Hematopoietic multipotent progenitor cell treated with erythropoietin and hydrocortisone succinate and interleukin-3 and kit ligand, for 4 days (in vitro differentiated cells): ENCODE measurements at regions not wholly inside any gene's neighbourhood (a gene's known extent, or its start where the extent isn't known, plus 50 kb on each side); places are given as distances from the start of the nearest gene placed in this dataset.

ENCODE experiments used
- DNase-seq: peaks from one replicate; pipeline ENCODE4 v3.0.0-alpha.2; 2015

DNA sequence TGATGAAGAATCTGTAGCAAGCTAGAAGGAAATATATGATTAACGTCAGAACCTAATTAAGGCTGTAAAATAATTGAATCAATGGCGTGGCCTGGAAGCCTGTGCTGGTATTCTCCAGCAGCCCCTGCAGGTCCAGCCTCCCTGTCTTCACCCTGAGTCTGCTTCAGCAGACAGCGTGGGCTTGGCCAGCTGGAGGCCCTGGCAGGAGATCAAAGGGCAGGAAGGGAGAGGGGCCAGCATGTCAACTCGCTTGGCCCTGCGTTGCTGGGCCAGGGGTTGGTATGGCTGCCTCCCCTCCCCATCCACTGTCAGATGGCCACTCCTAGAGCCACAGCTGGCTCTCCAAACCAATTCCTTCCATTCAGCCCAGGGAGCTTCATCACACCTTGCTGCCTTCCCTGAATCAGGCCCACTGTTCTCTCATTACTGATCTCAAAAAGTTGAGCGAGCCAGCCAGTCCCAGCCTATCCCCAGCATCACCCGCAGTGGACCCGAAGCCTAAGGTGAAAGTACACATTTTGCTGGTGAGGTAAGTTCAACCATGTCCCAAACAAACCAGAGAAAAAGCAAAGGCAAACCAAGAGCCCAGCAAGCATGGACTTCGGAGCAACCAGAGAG is 228.4 kb upstream of the AGAP1 start:
- DNase-seq: no peak

DNA sequence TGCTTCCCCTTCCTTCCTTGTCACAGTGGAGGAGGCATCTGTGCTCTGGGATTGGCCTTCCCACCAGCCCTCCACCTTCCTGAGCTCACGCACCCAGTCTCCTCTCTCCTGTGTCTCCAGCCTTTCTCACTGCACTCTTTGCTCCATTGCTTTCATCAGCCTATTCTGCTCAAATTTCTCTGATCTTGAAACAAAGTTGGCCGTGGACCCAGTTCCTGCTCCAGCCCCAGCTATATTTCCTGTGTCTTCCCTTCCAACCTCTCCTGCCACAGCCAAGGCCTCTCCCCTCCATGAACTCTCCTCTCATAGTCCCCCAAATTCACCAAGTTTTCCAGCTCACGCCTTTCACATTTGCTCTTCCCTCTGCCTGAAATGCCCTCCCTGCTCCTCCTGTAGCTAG is 226.6 kb upstream of the AGAP1 start:
- no peak for DNase-seq

DNA sequence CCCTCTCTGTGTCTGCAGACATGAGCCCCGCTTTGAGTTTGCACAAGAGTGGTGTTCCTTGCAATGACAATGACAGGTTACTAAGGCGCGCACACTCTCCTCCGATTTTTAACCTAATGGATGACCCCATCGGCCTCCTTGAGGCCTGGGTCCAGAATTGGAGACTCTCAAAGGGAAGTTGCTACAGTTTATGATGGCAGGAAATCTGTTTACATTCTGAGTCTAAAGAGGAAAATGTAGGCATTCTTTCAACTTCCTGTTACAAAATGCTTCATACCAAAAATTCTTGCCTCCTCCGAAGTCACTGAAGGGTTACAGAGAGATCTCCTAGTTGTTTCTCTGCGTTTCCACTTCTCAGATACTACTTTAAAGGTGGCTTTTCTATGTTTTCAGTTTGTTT is 225.3 kb upstream of the AGAP1 start:
- no peak for DNase-seq

DNA sequence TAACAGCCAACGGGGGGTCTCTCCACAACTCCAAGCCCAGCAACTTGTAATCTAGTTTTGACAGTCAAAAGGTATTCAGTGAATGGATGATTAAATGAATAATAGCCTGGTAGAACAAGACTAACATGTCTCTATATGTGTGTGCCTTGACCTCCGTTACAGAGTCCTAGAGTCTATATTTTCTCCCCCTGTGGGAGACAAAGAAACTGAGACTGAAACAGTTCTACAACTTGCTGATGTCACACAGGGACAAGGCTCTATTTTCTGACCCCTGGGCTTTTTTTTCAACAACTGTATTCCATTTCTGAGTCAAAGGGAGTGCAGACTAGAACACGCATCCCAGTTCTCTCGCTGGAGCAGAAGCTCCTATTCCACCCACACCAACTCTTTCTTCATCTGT is 223.6 kb upstream of the AGAP1 start:
- DNase-seq: no peak

DNA sequence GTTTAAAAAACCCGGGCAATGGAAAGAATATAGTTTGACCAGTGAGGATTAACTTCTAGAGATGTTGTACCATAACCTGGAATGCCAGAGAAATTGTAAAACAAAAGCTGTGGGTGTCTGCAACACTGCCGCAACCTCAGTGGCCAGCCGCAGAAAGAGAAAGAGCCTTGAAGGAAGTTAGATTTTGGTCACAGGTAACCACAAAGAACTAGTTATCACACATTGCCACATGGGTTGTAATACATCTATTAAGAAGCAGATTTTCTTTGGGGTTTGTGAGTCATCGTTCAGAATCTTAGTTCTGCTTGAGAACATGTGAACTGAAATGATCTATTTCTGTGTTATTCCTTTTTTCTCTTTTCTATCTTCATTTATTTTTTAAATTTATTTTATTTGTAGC is 222.9 kb upstream of the AGAP1 start:
- peak; percentile 91 for DNase-seq

DNA sequence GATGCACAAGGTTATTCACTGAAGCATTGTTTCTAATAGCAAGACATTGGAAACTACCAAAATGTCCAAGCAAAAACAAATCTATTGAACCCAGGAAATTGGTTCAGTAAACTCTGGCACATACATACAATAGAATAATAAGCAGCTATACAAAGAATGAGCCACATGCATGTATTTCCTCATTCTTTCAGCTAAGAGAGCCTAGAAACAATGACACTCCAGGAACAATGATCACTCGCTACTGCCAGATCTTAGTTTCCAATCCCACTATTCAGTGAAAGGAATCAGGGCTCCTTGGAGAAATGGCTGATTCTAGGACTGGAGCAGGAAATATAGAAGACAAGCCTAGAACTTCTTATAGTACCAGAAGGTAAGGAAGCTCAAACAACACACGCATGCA is 221.9 kb upstream of the AGAP1 start:
- no peak for DNase-seq

DNA sequence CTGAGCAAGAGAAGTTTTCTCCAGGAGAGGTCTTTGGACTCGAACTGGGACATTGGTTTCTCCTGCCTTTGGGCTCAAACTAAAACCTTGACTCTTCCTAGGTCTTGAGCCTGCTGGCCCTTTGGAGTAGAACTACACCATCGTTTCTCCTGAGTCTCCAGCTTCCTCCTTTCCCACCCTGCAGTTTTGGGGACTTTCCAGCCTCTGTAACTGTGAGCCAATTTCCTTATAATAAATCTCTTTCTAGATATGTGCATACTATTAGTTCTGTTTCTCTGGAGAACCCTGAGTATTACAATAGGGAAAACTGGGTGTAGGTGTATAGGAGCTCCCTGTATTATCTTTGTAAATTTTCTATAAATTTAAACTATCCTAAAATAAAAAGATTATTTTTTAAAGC is 219.8 kb upstream of the AGAP1 start:
- no peak for DNase-seq

DNA sequence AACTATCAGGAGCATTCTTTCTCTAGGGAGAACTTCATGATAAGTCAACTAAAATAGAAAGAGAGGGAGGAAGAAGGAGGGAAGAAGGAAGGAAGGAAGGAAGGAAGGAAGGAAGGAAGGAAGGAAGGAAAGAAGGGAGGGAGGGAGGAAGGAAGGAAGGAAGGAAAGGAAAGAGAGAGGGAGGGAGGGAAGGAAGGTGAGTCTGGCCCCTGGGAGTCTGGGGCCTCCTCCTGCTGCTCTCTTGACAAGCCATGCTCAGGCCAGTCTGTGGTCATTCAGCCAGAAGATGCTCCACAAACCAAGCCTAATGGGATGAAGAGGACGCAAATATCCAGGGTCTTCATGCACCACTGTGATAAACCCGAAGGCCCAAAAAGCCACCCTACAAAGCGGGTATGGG is 216.4 kb upstream of the AGAP1 start:
- DNase-seq: no peak

DNA sequence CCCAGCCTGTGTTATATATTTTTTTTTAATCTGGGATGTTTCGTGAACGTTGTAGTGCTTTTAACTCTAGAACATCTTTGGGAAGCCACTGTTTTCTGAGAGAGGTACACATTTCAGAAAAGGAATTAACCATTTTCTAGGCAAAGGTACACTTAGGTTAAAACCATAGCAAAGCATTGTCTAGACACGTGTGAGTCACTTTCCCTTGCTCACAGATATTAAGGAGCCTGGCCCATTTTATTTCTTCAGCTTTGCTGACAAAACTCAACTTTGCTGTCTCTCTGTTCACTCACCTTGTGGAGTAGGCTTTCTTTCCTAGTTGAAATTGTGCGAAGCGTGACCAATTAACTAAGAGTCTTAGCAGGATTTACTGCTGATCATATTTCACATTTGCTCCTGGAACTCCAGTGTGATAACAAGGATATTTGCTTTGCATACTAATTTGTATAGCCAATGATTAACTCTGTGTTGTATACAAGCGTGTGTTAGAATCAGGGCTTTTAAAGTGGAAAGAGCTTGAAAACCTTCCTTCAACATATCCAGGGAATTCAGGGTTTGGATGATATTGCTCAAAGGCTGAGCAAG is 215.0 kb upstream of the AGAP1 start:
- no peak for DNase-seq

DNA sequence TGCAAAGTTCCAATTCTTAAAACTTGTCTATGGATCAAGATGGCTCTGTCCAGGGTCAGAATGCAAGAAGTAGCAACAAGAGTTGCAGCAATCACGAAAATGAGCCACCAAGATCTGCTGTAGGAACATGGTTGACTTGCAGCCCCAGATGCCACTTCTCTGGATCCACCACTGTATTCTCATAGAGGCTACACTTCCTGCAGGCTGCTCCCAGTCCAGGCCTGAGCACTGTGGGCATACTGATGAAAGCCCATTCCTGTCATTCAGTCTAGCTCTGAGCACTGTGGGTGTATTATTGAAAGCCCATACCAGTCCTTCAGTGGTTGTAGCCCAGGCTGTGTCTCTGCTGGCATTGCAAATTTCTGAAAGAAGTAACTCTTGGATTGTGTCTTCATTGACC is 213.9 kb upstream of the AGAP1 start:
- no peak for DNase-seq

DNA sequence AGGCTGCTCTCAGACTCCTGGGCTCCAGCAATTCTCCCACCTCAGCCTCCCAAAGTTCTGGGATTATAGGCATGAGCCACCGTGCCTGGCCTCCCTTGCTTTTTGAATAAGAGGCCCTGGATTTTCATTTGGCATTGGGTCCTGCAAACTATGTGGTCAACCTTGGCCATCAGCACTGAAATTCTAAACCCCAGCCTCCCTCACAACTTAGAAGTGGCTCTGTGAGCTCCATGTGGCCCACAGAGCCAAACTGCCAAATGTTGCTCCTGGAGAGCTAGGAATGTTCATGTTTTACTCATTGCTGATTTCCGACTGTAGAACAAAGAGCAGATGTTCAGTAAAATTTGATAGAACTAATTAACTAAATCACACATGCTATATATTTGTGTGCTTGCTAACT is 210.6 kb upstream of the AGAP1 start:
- no peak for DNase-seq

DNA sequence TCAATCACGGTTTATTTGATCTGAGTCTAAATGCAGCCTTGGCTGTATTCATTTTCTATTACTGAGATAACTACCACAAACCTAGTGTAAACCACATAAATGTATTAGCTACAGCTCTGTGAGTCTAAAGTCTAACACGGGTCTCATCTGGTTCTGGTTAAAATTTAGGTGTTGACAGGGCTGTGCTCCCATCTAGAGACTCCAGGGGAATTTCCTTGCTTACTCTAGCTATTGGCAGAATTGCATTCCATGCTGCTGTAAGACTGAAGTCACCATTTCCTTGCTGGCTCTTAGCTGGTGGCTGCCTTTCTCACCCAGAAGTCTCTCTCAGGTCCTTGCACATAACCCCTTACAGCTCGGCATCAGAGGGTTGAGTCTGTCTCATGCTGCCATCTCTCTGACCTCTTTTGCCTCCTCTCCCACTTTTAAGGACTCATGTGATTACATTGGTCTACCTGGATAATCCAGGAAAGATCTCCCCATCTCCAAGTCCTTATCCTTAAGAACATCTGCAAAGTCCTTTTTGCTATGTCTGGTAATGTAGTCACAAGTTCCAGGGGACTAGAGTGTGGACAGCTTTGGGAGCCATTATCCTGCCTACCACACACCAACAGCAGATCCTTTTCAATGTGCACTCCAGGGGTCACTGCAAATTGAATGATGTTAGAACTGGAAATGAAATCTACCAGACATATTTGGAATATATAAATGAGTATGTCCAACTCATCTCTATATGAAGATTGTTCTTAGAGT is 207.0 kb upstream of the AGAP1 start:
- no peak for DNase-seq

DNA sequence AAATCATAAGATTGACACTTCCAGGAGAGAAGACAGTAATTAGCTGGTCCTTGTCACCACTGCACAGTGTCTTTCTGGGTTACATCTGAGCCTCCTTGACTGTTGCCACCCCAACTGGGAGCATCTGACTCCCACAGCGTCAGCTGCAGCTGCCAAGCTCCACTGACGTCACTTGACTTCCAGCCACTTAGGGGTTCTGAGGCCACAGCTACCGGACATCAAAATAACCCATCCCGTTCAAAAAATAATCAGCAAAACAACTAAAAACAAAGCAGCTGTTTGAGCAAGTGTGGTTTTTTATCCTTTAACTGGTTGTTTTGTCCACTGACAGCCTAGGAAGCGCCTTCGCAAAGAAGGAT is 206.5 kb upstream of the AGAP1 start:
- DNase-seq: no peak

DNA sequence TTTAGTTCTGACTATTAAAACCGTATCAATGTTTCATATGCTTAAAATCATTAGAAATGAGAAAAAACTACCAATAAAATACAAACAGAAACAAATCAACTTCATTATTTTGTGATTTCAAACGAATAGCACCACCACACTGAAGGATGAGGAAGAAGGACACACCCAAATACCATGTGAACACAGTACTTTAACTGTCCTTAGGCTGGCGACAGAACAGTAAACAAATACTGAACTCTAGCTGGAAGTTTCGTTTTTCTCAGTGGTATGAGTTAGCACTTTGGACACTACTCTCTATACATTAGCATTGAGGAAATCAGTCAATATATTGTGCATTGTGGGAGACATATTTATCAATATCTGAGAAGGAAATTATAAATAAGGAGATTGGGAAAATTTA is 202.4 kb upstream of the AGAP1 start:
- no peak for DNase-seq

DNA sequence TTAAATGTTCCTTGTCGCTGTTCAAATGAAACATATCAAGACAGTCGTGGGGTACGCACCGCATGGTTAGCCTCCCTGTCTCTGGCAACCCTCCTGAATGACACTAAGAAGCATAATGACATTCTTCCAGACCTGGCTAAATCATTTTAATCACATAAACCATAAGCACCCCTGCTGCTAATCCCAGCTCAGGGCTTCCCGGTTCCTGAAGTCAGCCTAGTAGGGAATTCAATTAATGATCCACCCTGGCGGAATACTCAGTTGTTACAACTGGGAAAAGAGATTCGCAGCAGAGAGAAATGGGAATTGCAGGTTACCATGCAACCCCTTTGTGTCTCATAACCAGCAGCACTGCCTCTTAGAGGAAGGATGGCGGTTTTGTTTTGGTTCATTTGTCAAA is 200.8 kb upstream of the AGAP1 start:
- no peak for DNase-seq

DNA sequence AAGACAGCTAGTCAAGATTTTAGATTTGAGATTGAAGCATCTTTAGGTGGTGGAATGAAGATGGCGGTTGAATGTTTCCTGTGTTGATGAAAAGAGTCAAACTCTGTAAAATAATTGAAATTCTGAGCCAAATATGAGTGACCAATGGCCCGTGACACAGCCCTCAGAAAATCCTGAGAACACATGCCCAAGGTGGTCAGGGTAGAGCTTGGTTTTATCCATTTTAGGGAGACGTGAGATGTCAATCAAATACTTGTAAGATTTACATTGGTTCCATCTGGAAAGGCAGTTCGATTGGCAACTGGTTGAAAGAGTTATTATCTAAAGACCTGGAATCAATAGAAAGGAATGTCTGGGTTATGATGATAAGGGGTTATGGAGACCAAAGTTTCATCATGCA is 198.0 kb upstream of the AGAP1 start:
- DNase-seq: no peak

DNA sequence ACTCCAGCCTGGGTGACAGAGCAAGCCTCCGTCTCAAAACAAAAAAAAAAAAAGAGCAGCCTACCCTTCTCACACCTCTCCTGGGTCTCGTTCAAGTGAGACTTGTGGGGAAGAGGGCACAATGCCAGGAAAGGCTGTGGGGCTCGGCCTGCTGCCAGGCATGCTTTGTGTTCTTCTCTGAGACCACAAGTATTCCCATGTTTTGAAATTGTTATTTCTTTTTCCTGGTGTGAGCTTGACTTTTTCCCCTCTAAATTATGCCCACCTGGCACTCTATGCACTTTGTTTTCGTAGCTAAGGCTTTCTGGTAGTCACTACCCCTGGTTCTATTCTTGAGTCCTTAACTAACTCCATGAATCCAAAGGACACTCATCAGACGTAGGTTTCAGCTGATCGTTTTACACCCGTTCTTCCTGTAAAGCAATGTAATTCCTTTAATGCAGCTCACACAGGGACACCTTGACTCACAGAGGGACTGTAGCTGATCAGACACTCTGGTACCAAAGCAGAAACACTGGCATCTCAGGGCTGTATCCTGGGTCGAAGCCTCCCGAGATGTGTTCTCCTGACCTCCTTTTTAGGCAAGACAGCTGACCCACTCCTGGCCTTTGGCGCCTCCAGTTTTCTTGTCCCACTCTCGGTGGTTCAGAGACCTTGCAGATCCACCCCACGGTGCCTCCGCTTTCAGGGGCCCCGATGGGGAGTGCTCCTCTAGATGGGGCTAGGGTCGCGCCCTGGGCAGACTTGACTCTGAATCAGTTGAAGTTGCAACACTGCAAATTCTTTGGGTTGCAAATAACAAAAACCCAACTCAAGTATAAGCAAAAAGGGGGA is 193.3 kb upstream of the AGAP1 start:
- no peak for DNase-seq

DNA sequence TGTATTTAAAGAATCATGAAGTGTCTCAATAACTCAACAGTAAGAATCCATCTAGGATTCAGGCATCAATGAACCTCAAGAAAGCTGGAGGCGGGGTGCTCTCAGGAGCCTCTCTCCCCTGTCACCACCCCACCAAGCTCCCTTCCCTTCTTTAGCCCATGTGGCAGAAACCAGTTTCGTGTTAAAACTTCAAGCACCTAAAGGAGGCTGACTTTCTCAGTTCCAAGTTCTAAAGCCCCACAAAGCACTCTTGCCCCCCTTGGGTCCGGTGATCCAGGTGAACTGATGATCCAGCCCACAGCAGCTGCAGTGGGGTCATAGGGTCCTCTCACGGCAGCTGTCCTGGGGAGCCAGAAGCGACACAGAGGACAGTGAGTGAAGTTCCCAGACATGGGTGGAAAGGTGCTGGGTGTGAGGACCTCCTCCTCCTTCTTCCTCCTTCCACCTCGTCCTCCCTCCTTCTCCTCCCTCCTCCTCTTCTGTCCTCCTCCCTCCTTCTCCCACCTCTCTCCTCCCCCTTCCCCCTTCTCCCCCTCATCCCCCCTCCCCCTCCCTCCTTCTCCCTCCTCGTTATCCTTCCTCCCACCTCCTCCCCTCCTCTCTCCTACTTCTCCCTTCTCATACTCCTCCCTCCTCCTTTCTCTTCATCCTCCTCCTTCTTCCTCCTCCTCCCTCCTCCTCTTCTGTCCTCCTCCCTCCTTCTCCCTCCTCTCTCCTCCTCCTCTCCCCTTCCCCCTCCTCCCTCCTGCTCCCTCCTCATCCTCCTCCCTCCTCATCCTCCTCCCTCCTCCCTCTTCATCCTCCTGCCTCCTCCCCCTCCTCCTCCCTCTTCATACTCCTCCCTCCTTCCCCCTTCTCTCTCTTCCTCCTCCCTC is 192.4 kb upstream of the AGAP1 start:
- no peak for DNase-seq

DNA sequence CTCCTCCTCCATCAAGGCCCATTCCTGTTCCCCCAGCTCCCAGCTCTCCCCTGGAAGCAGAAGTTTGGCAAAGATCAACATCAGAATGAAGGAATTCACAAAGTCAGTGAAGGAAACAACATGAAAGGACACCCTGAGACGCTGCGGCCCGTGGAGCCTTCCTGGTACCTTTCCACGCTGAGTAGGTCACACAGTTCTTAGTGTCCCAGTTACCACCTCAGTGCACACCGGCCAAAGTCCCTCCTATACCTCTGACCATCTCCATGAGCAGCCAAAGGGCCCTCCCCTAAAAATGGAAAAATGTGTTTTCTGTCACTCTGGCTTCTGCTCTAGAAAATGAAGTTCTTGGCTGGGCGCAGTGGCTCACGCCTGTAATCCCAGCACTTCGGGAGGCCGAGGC is 191.6 kb upstream of the AGAP1 start:
- no peak for DNase-seq

DNA sequence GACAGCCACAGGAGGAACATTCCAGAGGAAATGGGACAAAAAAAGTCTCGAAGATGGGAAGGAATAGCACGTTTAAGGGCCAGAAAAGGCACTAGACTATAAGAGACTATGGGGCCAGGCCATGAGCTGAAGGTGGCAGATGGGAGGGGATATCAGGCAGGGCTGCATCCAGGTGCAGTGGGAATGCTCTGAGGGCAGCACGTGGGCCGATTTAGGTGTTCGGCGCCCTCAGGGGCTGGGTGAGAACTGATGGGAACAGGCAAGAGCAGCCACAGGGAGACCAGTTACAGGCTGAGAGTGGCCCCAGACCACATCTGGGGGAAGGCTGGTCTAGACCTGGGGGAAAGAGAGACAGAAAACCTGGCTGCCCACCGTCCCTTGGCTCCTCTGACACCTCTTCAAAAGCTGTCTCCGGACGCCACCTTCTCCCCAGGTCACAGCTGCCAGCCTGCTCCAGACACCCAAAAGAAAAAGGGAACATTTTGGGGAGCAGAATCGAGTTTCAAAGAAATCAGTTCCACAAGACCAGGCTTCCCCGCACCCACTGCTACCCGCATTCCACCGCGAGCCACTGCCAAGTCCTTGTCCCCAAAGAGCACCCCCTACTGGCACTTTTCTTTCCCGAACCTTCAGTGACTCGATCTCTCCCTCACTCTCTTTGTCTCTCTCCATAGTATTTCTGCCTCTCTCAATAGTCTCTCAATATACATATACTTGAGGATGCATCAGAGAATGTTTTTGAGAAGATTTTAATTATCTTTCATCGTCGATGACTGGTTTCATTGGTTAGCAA is 190.1 kb upstream of the AGAP1 start:
- no peak for DNase-seq

DNA sequence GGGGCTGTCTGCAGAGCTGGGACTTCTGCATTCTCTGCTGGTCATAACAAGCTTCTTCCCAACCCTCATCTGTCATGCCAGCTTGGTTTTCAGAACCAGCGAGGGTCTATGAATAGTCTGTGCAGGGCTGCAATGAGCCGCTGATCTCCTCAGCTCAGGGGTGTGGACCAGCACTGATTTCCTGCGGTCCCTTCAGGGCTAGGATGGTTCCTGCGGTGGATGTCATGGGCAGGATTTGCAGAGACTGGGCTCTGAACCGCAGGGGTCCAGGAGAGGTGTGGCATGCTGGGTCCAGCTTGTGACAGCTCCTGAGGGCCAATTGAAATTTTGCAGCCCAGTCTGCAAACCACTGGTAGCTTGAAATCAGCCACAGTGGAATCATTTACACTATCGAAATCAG is 188.2 kb upstream of the AGAP1 start:
- no peak for DNase-seq

DNA sequence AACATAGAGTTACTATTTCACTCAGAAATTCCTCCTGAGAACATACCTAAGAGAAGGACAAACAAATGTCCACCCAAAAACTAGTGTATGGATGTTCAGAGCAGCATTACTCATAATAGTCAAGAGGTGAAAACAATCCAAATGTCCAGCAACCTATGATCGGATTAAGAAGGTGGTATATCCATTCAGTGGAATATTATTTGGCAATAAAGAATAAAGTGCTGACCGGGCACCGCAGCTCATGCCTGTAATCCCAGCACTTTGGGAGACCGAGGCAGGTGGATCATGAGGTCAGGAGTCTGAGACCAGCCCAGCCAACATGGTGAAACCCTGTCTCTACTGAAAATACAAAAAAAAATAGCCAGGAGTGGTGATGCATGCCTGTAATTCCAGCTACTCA is 182.8 kb upstream of the AGAP1 start:
- DNase-seq: no peak
